KG1 (cell line): ENCODE measurements at regions not wholly inside any gene's neighbourhood (a gene's known extent, or its start where the extent isn't known, plus 50 kb on each side); places are given as distances from the start of the nearest gene placed in this dataset.
"Not testable (repeated sequence)": the region's sequence is repeated elsewhere in the genome, so short reads cannot be mapped to it uniquely, and the experiment has no call there.

Source experiments
- DNase-seq: peaks from one replicate; lab custom pipeline; 2025; lab: John Stamatoyannopoulos, UW

DNA sequence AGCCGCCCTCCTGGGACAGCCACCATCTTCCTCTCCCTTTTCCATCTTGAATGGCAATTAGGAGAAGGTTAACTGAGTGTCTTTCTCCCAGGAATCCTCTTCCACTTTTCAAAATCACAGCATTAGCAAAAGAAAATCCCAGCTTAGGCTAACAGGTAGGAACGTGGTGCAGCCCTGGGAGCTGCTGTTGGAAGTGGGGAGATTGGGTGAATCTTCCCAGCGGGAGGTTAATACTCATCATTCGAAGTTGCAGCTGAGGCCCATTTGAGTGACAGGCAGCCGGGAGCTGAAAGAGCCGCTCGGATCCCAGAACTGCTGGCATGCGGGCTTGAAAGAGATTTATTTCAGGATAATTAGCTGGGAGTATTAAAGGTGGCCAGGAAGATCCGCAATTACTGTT lies 306.0 kb downstream of the BCL11A start:
- no peak for DNase-seq

DNA sequence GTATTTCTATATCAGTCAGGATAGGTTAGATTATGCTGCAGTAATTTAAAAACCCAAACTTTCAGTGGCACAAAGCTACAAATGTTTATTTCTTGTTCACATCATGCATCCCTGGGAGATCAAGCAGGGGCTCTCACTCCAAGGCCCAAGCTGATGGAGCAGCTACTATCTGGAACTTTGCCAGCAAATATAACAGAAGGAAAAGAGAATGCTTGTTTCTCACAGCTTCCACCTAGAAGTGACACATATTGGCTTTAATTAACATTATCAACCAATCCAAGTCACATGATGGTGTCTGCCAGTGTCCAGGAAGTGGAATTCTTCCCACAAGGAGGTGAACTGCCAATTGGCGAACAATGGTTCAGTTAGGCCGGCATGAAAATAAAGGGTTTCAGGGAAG lies 306.9 kb downstream of the BCL11A start:
- DNase-seq: no peak

DNA sequence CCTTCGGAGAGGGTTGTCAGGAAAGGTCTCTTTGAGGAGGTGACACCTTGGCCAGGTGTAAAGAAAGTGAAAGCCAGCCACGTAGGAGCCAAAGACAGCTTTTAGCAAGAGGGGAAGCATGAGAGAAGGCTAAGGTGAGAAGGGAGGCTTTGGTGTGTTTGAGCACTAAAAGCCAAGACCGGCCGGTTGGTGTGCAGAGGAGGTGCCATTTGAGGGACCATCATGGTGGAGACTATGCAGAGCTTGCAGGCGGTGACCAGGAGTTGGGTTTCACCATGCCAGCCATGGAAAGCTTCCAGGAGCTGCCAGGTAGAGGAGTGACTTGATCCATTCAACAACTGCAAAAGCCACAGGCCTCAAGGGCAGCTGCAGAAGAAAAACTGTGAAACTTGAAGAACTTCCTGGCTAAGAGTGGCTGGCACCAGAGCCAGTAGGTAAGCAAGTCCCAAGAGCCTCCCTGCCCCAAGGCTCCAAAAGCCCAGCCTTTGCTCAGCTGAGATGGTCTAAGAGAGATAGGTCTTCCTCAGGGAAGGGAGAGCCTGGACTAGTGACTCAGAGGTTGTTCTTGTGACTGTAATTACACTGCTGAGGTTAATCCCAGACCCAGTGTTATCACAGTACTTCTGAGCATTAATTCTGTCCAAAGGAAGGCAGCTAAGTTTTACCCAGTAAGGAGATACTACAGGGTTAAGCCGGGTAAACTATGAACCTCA lies 319.0 kb downstream of the BCL11A start:
- no peak for DNase-seq

DNA sequence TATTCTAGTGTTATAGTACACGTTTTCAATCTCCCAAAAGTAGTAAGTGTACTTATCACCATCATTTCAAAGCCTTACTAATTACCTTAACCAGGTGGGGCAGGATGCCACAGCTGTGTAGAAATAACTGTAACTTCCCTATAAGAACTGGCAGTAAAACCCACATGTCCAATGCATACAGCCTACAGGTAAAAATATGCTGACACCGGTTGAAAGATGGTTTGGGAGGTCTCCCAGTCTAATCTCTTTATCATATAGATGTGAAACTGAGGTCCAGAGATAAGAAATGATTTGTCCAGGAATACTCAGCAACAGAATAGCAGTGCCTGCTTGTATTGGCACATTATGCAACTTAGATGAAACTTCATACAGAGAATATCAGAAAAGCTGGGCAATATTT lies 322.9 kb downstream of the BCL11A start:
- DNase-seq: no peak

DNA sequence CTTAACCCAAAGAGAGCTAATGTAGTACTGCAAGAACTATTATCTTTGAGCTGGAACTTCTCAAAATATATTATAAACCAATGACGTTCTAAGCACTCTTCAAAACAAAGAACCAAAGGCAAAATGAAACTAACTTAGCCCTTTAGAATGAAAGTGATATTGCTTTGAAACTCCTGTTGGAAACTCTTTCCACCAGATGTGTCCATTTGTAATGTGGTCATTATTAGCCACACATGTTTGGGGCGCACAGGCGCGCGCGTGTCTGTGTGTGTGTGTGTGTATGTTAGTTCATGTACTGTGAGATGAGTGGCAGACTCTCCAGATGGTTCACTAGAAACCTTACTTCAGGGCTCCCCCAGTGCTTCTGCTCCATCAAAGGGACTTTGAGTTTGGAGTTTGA lies 323.4 kb downstream of the BCL11A start:
- no peak for DNase-seq

DNA sequence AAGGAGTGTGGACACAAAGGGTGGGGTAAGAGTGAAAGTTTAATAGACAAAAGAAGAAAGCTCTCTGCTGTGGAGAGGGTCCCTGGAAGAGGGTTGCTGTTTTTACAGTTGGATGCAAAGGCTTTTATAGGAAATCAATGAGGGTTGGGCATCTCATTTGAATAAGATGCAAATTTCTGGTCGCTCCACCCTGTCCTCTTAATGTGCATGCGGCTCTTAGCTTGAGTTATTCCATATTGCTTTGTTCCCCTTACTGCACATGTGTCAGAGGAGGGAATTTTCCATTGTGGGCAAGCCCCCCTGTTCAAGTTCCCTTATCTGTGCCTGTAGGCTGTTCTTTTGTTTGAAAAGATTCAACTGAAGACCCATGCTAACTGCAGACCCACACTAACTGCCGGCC lies 326.5 kb downstream of the BCL11A start:
- no peak for DNase-seq

DNA sequence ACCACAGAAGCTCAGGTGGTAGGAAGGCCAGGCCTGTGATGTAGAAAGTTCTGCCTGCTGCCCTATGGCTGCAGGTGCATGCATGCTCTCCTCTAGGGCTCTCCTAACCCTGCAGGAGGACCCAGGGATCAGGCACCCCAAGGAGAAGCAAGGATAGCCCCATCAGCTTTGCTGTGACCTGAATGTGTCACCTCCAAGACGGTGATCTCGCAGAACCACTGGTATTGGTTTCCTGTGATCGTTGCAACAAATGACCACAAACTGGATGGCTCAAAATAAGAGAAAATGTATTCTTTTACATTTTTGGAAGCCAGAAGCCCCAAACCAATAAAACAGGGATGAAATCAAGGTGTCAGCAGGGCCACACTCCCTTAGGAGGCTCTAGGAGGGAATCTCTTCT lies 327.3 kb downstream of the BCL11A start:
- no peak for DNase-seq

DNA sequence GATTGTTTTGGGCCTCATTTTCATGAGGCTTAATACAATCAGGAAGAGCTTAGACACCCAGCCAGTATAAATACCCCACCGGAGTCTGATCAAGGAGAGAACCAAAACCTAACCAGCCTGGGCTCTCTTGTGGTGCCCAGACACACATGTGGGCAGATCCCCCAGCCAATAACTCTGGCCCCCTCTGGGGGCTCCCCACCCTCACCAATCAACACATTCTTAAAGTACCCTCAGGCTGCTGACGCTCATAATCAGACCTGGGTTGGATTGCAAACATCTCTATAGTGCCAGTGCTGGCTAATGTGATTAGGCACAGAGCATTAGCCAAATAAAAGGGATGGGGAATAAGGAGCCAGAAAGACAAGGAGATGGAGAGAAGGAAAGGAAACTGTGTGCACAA lies 329.6 kb downstream of the BCL11A start:
- DNase-seq: no peak

DNA sequence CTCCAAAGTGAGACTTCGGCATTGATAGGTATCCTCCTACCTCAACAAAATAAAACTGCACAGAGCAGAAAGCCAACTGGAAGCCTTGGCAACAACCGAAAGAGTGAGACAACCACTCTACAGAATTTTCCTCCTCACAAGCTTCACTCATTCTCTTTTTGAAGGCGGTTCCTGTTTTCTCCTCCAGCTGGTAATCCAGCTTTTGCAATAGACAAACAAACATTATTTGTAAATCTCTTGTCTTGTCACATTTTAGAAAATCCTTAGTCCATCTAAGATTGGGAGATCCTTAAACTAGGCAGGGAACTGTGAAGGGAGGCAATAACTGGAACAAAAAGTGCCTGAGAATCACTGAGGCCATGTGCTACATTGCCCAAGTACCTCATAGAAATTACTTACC lies 332.4 kb downstream of the BCL11A start:
- no peak for DNase-seq

DNA sequence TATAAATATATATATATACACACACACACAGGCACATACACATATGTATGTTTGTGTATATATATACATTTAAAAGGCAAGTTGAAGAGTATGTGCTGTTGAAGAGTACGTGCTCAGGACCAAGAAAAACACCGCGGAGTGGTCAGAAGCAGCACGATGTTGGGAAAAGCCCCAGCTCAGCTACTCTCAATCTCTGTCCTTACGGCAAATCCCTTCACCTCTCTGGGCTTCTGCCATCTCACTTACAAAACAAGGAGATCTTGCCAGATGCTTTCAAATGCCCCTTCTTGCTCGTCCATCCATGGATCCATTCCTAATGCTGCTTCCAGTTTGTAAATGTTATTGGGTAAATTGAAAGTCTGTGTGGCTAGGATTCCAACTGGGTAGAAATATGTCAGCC lies 333.9 kb downstream of the BCL11A start:
- no peak for DNase-seq

DNA sequence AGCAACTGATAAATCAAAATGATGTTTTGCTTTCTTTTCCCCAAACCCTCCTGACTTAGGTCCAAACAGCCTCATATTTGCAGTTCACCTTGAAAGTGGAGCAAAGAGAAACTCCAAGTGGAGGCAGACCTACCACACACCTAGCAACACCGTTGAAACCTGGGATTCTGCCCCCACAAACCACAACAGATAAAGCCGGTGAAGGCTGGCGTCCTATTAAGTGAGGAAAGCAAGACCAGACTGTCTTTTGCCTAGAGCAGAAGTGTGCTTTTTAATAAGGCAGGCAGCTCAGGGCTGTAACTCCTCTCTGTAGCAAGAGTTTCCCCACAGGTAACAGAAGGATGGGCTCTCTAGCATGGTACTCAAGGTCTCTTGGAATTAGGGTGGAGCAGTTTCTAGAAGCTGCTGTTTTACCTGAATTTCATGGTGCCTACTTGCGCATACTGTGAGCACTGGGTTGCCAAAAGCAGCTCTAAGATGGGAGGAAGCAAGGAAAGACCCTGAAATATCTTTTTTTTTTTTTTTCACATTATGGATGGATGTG lies 336.9 kb downstream of the BCL11A start:
- no peak for DNase-seq

DNA sequence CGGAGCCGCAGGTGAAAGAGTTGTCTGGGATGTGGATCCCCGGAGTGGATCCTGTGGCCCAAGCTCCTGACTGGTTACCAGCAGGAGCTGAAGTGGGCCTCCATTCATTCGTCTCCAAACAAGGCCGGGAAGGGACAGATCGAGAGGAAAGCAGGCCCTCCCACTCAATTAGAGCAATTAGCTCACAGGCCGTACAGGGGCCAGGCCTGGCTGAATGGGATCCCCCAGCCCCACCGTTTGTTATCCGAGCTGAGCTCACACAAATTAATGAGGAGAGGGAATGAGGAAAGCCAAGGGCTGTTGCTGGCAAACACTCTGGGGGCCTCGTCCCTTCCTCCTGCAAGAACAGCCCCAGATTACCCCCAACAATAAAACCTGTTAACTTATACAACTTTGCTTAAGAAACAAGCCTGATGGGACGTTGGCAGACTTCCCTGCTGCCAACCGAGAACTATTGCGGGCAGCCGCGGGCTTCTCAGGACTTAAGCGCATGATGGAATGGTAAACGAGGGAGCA lies 338.0 kb downstream of the BCL11A start:
- DNase-seq: no peak

DNA sequence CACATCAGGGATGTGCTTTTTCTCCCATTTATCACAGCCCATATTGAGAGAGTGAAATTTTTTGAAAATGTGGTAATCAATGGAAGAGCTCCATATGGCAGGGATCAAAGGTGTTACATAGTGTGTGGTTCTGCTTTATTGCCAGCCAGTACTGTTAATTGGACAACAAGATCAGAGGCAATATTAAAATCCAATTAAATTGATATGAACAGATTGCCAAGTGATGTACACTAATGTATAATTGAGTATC lies 338.9 kb downstream of the BCL11A start:
- DNase-seq: no peak

DNA sequence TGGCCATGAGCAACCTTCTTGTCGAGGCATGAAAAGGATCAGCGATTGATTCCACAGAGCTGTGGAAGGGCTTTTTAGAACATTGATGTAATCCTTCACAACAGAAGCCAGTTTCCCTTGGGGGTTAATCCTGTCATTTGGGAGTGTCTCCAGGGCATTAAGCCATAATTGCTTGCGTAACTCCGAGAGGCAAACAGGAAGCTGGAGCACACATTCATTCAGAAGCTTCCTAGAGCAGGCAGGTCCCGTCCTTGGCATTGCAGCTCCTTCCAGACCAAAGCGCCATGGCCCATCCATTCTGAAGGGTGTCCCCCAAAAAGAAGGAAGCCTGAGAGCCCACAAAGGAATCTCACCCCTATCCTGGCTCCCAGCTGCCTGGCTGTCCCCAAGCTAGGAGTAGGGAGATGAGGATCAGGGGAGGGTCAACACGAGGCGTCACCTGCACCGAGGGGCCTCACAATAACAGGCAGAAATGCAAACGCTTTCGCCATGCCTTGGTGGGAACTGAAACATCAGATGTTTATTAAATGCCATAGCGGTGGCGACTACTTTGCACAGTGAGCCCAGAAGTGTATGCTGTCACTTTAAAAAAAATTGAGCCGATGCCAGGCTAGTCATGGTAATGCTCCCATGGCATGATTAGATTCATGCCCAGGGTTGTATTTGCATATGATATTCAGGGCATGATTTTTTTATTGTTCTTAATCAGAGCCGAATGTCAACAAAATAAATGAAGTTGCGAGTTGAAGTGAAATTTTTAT lies 339.4 kb downstream of the BCL11A start:
- DNase-seq: no peak

DNA sequence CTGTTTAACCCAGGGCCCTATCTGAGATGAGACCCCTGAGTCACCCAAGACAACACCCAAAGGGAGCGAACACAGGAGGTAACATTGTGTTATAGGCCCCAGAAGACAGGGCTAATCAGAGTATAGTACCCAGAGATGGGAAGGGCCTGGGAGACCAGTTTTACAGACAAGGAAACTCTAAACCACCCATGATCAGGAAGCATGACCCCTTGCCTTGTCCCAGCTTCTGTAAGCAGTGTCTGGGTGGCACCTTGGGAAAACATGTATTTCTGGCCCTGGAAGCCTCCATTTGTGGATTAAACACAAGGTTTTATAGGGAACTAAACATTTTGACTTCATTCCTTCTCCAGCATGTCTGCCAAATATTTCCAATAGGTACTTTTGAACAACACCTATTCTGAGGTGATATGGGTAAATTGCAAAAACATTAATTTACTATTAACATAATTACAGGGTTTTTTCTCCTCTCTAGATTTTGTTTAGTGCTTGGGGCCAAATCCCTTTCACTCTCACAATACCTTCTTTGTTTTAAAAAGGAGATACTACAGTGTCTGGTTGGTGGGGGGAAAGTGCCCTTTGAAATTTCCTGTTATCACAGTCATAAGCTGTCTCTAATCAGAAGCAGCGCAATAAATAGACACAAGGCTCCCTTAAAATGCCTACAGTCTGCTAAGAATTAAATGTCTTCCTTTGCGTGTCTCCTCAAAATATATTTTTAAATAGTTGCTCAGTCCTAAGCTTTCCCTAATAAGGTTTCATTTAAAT lies 341.1 kb downstream of the BCL11A start:
- no peak for DNase-seq

DNA sequence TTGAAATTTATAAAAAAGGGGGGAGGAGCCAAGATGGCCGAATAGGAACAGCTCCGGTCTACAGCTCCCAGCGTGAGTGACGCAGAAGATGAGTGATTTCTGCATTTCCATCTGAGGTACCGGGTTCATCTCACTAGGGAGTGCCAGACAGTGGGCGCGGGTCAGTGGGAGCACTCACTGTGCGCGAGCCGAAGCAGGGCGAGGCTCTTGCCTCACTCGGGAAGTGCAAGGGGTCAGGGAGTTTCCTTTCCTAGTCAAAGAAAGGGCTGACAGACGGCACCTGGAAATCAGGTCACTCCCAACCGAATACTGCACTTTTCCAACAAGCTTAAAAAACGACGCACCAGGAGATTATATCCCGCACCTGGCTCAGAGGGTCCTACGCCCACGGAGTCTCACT lies 364.4 kb downstream of the BCL11A start:
- DNase-seq: not testable (repeated sequence)

DNA sequence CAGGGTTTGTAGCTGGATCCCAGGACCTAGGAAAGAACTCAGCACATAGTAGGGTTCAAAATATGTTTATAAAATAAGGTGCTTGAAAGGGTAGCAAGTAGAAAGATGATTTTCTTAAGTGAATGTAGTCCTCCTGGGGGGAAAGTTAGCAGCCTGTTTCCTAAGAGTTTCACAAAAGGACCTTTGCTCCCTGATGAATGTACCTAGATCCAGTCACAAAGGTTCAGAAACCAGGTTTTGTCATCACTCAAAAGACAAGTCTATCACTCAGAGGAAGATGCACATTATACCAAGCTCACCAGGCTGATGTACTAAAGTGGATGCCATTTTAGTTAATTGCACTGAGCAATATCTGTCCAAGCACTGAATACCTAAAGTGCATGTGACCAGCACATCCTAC lies 378.2 kb downstream of the BCL11A start:
- no peak for DNase-seq

DNA sequence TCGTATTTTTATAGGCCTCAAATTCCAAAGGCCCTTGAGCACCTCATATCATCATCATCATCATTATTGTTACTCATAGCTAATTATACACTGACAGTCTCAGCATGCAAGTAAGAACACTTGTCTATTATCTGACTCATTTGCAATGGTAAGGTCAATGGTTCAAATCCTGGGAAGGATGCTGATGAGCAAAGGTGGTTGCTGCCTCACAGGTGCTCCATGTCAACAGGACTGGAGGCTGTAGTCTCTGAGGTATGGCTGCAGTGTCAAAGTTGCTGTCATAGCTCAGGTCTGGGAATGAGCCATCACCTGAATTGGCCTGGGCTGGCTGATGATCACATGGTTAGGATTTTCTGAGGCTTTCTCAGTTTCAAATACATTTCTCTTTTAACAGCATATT lies 379.3 kb downstream of the BCL11A start:
- no peak for DNase-seq

DNA sequence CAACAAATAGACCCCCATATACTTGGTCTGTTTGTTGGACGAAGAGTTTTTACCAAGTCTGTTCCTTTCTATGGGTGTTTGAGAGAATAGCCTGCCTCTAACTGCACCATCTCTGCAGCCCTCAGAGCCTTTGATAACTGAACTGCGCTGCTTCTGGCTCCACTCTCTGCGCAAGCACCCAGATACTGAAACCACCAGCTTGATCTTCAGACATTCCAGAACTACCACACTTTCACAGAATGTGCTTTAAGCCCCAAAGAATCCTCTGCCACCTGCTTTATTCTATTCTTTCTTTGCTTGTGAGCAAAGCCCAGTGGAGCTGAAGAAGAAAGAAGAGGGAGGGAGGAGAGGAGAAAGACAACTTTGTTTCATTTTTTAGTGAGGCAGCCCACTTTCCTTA lies 380.7 kb downstream of the BCL11A start:
- no peak for DNase-seq

DNA sequence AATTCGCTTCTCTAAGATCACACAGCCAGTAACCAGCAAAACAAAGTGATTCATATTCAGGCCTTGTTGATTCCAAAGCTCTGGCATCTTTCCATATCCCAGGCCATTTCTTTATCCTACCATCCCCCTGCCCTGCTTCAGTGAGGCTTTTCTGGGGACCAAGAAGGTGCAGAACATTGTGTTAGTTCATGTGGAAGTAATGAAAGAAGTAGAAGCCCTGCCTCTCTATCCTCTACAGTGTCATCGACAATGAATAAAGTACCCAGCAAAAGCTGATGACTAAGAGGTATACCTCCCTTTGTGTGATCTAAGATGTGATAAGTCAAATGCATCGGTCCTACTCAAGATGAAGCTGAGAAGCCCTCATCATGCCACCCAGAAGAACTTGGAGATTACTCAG lies 383.2 kb downstream of the BCL11A start:
- DNase-seq: no peak

DNA sequence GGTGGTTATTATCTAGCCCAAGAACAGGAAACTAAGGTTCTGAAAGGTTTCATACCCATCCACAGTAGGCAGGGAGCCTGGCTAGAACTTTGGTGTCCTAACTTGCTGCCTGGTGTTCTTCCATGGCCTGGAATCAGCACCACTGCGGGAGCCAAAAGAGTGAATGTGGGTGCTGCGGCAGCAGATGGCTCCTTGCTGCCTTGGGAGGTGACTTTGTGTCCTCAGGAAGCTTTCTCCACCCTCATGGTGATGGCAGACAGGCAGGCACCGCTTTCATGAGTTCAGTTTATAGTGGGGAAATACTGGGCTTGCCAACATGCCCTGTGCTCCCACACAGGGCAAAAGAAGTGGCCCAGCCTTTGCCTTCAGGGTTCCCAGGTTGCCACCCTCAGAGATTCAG lies 385.2 kb downstream of the BCL11A start:
- no peak for DNase-seq

DNA sequence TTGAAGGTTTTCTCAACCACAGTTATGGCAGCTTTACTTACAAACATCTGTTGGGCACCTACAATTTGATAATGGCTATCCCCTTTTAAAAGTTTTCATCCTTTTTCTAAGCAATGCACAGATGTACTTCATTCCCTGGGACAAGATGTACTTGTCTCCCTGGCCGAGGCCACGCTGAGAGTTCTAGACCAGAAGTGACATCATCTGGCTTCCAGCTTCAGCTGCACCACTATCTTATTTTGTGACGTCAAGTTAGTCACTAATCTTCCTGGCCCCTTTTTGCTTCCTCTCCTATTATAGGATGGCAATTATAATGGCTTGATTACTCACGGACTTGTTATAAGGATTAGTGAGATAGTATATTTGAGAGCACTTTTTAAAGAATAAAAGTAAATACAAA lies 386.4 kb downstream of the BCL11A start:
- DNase-seq: no peak

DNA sequence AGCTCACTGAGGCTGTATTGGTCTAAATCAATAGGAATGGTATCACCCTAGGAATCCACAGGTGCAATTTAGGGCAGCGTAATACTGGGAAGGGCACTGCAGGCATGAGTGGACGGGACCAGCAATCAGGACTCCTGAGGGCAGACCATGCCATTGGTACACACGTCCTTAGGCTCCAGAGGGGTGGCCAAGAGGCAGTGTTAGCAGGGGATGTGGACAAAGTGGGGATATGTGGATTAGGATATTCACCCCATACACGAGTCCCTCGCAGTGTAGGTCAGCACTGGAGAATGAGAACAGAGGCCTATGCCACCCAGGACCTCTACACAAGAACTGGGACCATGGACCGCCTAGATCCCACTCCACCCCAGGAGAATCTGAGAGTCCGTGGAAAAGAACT lies 389.8 kb downstream of the BCL11A start:
- DNase-seq: no peak
